CD4-positive, alpha-beta T cell (primary cell): ENCODE measurements at regions not wholly inside any gene's neighbourhood (a gene's known extent, or its start where the extent isn't known, plus 50 kb on each side); places are given as distances from the start of the nearest gene placed in this dataset.

Experiments
- ATAC-seq: fragments of 200-7000 bp; cut with Tn5 transposase; one replicate; pipeline ENCODE4 v1.10.0; 2022; ENCODE audit warnings: mild to moderate bottlenecking; ENCODE audit not compliant: poor library complexity
- CTCF ChIA-PET: fragments of 350-600 bp; sonication (Branson Sonifier 250); formaldehyde crosslinking; loops from one replicate; lab custom pipeline; 2021; ENCODE audit warnings: antibody characterized with exemption, inconsistent platforms; lab: Charles Lee
- POLR2A ChIA-PET: fragments of 350-600 bp; sonication (Branson Sonifier 250); formaldehyde crosslinking; loops from one replicate; lab custom pipeline; 2021; ENCODE audit warnings: antibody characterized with exemption, inconsistent platforms; lab: Charles Lee
- DNase-seq, 14 experiments: peaks; one replicate each; pipeline ENCODE4 v3.0.0-alpha.2; 2013 to 2020; ENCODE audit warnings: mixed read lengths in 2 of 14
- H3K27ac ChIP-seq, 2 donors: one replicate each; pipeline versions ENCODE4 v1.5.1 to v1.7.0; 2013; ENCODE audit warnings: low read length in 2 of 2, low read depth in 1 of 2, mild to moderate bottlenecking in 1 of 2
- H3K27me3 ChIP-seq, 2 experiments: 1 replicate in 1 of 2; 2 replicates in 1 of 2; pipeline versions ENCODE4 v1.6.1 to v1.7.0; 2013; ENCODE audit warnings: low read length in 2 of 2, control low read depth in 1 of 2, mild to moderate bottlenecking in 1 of 2, moderate library complexity in 1 of 2; ENCODE audit not compliant: insufficient read depth in 2 of 2, control insufficient read depth in 1 of 2
- H3K36me3 ChIP-seq: one replicate; pipeline ENCODE4 v1.6.1; 2013; ENCODE audit warnings: low read length, control low read depth; ENCODE audit not compliant: insufficient read depth
- H3K4me1 ChIP-seq: one replicate; pipeline ENCODE4 v1.6.1; 2013; ENCODE audit warnings: low read length, control low read depth; ENCODE audit not compliant: insufficient read depth
- H3K4me3 ChIP-seq: one replicate; pipeline ENCODE4 v1.5.1; 2013; ENCODE audit warnings: mild to moderate bottlenecking, low read length, moderate library complexity
- H3K9me3 ChIP-seq, 2 experiments: 1 replicate in 1 of 2; 2 replicates in 1 of 2; pipeline versions ENCODE4 v1.6.1 to v1.7.0; 2013; ENCODE audit warnings: low read length in 2 of 2, mild to moderate bottlenecking in 2 of 2, control low read depth in 1 of 2, moderate library complexity in 1 of 2; ENCODE audit not compliant: control insufficient read depth in 1 of 2, insufficient read depth in 1 of 2
- H3K27ac Mint-ChIP-seq: one replicate; pipeline ENCODE4 v1.8.0; 2020; ENCODE audit warnings: mixed read lengths
- H3K27me3 Mint-ChIP-seq: one replicate; pipeline ENCODE4 v1.8.0; 2021; ENCODE audit warnings: mixed read lengths
- H3K36me3 Mint-ChIP-seq: one replicate; pipeline ENCODE4 v1.8.0; 2021; ENCODE audit warnings: low read depth, mixed read lengths
- H3K4me1 Mint-ChIP-seq: one replicate; pipeline ENCODE4 v1.8.0; 2021; ENCODE audit warnings: low read depth, mixed read lengths
- H3K4me3 Mint-ChIP-seq: one replicate; pipeline ENCODE4 v1.8.0; 2020; ENCODE audit warnings: mild to moderate bottlenecking, mixed read lengths
- H3K9me3 Mint-ChIP-seq: one replicate; pipeline ENCODE4 v1.8.0; 2020; ENCODE audit warnings: mixed read lengths
- intact Hi-C, 2 experiments: fragments of 100-400 bp; cut with DNase I in 1 of 2; cut with micrococcal nuclease in 1 of 2; formaldehyde crosslinking; loops; one replicate each; pipeline versions ENCODE4 v1.15.1 to v1.9.0; 2023 to 2025; cut with DNase I, micrococcal nuclease
- TF ChIP-seq, protein P1 (sequence below): fragments of 200-600 bp; IDR thresholded peaks from one replicate; pipeline ENCODE4 v1.8.0; 2022; ENCODE audit warnings: antibody characterized with exemption, mild to moderate bottlenecking

DNA sequence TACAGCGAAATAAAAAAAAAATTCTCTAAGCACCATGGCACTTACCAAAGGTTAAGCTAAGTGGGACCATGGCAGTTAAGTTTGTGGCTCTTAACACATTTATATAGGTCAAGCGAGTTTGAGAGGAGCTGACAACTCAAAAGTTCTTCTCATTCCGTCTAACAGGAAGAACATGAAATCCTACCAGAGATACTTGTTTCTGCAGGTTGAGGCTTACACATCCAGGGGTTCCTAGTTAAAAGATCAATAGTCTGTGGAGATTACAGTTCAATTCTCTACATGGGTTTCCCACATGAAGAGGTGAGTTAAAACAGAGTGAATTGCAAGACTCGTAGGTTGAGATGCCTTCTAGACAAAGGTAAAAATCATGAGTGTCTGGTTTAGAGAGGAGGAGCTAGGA lies 142.6 kb downstream of the EMP1 start:
- intact Hi-C loops: no loop called here

DNA sequence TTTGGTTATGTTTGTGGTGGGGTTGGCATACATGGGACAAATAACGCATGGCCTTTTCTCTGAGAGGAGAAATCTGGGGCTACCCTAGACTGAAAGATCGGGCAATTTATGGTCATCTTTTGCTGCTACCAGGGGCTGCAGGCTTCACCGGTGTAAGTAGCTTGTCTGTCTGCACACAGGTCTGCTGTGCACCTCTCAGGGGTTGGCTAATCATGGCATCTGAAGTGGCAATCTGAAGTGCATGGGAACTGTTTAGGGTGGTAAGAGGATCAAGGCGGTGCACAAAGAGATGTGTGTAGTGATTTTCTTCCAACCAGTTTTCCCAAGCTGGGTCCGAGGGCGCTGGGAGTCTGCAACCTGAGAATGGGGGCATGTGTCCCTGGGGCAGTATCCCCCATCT lies 141.3 kb downstream of the EMP1 start:
- TF ChIP-seq, protein P1, sequence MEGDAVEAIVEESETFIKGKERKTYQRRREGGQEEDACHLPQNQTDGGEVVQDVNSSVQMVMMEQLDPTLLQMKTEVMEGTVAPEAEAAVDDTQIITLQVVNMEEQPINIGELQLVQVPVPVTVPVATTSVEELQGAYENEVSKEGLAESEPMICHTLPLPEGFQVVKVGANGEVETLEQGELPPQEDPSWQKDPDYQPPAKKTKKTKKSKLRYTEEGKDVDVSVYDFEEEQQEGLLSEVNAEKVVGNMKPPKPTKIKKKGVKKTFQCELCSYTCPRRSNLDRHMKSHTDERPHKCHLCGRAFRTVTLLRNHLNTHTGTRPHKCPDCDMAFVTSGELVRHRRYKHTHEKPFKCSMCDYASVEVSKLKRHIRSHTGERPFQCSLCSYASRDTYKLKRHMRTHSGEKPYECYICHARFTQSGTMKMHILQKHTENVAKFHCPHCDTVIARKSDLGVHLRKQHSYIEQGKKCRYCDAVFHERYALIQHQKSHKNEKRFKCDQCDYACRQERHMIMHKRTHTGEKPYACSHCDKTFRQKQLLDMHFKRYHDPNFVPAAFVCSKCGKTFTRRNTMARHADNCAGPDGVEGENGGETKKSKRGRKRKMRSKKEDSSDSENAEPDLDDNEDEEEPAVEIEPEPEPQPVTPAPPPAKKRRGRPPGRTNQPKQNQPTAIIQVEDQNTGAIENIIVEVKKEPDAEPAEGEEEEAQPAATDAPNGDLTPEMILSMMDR: no peak
- Histone ChIP-seq H3K27me3 (peaks cover 0 to 3% of the 10 kb centered on the region in 2 experiments), H3K9me3 (peaks cover 0 to 3% of the 10 kb centered on the region in 2 experiments), H3K27ac (no peak overlapping the region), H3K4me3 (no peak overlapping the region), H3K4me1 (no peaks in the 10 kb centered on the region), H3K36me3 (no peaks in the 10 kb centered on the region)
- POLR2A ChIA-PET: no interaction called here
- peaks cover 29% of the 10 kb centered on the region for H3K27me3 Mint-ChIP-seq
- ATAC-seq (no peak), DNase-seq (no peak)
- CTCF ChIA-PET: no interaction called here
- no peaks in the 10 kb centered on the region for H3K9me3 Mint-ChIP-seq
- H3K4me3 Mint-ChIP-seq: no peak overlapping the region
- H3K36me3 Mint-ChIP-seq: no peaks in the 10 kb centered on the region
- intact Hi-C loops: no loop called here
- H3K4me1 Mint-ChIP-seq: no peaks in the 10 kb centered on the region
- no peak overlapping the region for H3K27ac Mint-ChIP-seq

More for the DNA sequence above, 142.6 kb downstream of the EMP1 start:
- TF ChIP-seq, protein P1: no peak
- CTCF ChIA-PET: no interaction called here
- H3K27ac Mint-ChIP-seq: no peak overlapping the region
- Histone ChIP-seq H3K27me3 (peaks cover 0 to 3% of the 10 kb centered on the region in 2 experiments), H3K9me3 (peaks cover 0 to 3% of the 10 kb centered on the region in 2 experiments), H3K4me3 (no peak overlapping the region), H3K27ac (no peak overlapping the region), H3K4me1 (no peaks in the 10 kb centered on the region), H3K36me3 (no peaks in the 10 kb centered on the region)
- ATAC-seq (no peak), DNase-seq (no peak)
- no peaks in the 10 kb centered on the region for H3K4me1 Mint-ChIP-seq
- no peak overlapping the region for H3K4me3 Mint-ChIP-seq
- no peaks in the 10 kb centered on the region for H3K36me3 Mint-ChIP-seq
- no peaks in the 10 kb centered on the region for H3K9me3 Mint-ChIP-seq
- POLR2A ChIA-PET: no interaction called here
- peaks cover 32% of the 10 kb centered on the region for H3K27me3 Mint-ChIP-seq

DNA sequence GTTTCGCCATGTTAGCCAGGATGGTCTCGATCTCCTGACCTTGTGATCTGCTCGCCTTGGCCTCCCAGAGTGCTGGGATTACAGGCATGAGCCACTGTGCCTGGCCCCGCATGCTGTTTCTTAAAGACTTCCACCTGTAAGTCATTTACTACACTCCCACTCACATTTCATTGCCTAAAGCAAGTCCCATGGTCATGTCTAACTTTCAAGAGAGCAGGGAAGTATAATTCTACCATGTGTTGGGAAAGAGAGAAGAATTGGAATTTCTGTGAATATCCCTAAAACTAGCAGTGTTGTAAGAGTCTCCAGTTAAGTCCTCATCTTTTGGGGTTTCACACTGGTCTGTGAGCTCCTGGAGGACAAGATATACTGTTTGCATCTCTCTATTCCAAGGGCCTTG lies 139.7 kb downstream of the EMP1 start:
- H3K4me3 ChIP-seq: no peak overlapping the region
- Mint-ChIP-seq H3K4me1 (no peaks in the 10 kb centered on the region), H3K36me3 (no peaks in the 10 kb centered on the region), H3K27me3 (peaks cover 29% of the 10 kb centered on the region), H3K27ac (no peak overlapping the region), H3K9me3 (no peaks in the 10 kb centered on the region), H3K4me3 (no peak overlapping the region)
- ATAC-seq: no peak
- no peak for DNase-seq
- TF ChIP-seq, protein P1: no peak
- peaks cover 0 to 3% of the 10 kb centered on the region in 2 experiments for H3K27me3 ChIP-seq
- H3K36me3 ChIP-seq: no peaks in the 10 kb centered on the region
- no peaks in the 10 kb centered on the region for H3K4me1 ChIP-seq
- intact Hi-C loops: no loop called here
- H3K27ac ChIP-seq: no peak overlapping the region
- POLR2A ChIA-PET: no interaction called here
- H3K9me3 ChIP-seq: peaks cover 0 to 3% of the 10 kb centered on the region in 2 experiments
- CTCF ChIA-PET: interaction anchor here (1.2 kb wide), 1 partner anchor 23 kb away, joined by 3 read pairs; no protein-coding TSS in a partner anchor
